Activated naive CD8-positive, alpha-beta T cell treated with anti-CD3 and anti-CD28 coated beads, Interleukin-2, amount 50 U/mL, for 16 hours (primary cell): ENCODE measurements at regions not wholly inside any gene's neighbourhood (a gene's known extent, or its start where the extent isn't known, plus 50 kb on each side); places are given as distances from the start of the nearest gene placed in this dataset.

Experiments
- DNase-seq: peaks from one replicate; pipeline ENCODE4 v3.0.0-alpha.2; 2020; ENCODE audit warnings: low read depth, low spot score

- DNase-seq = no peak
These were observed 62.6 kb upstream of the BICD1 start for GRCh38 chr12:32043928-32044549.

GRCh38 chr12:32047357-32048212, 59.1 kb upstream of the BICD1 start:
- DNase-seq = no peak

GRCh38 chr12:32048791-32049190, 57.9 kb upstream of the BICD1 start:
- no peak for DNase-seq

DNA sequence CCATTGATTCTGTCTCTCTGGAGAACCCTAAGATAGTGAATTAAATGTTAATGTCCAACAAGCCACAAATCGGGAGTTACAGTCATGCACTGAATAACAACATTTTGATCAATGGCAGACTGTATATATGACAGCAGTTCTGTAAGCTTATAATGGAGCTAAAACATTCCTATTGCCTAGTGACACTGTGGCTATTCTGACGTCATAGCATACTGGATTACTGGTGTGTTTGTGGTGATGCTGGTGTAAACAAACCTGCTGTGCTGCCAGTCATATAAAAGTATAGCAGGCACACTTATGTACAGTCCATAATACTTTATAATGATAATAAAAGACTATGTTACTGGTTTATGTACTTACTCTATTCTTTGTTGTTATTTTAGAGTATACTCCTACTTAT, 56.7 kb upstream of the BICD1 start:
- no peak for DNase-seq

- DNase-seq = no peak
These were observed 55.0 kb upstream of the BICD1 start for GRCh38 chr12:32051511-32052211.

DNA sequence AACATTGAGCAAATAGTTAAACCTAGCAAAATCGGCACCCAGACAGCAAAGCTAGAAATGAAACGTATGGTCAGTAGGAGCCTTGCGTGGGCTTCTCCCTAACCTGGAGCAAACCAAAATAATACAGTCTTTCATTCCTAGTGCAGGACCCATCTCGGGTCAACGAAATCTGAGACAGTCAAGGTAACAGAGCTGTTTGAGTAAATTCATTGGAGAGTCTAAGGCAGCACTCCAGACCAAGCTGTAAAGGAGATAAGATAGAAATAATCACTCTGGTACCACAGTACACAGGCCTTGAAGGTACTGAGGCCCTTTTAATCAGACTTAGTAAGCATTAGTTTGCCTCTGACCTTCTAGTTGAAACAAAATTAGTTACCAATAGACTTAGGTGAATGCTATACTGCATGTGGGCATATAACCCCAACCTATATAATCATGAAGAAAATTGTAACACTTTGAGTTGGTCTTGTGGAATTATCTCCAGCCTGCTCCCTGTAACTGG, 54.4 kb upstream of the BICD1 start:
- DNase-seq = no peak

DNA sequence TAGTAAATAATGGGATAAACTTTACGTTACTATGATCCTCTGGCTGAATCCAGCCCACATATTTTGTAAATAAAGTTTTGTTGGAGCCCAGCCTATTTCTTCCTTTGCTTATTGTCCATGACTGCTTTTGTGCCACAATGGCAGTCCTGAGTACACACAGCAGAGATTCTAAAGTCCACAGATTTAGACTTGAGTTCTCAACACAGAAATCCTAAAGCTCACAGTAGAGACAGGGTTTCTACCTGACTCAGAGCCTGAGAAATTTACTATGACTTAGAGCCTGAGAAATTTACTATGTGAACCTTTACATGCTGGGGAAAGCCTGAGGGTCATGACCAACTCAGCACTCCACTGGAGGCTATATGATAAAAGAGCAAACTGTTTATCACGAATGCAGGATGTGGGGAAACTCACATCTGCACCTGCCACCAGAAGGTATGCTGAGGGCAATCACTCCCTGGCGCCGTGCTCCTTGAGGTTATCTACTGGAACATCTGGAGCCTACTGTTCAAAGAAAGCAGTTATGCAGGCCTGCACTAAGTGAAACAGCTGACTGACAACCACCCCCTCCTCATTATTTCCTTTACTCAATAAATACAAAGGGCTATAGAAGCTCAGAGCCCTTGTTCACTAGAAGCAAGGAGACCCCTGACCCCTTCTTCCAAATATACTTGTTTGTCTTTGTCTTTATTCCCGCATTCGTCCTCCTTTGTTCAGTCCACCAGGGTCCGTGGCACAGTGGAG, 52.6 kb upstream of the BICD1 start:
- DNase-seq = no peak
